ENCODE measurements at regions not wholly inside any gene's neighbourhood (a gene's known extent, or its start where the extent isn't known, plus 50 kb on each side); places are given as distances from the start of the nearest gene placed in this dataset.

DNA sequence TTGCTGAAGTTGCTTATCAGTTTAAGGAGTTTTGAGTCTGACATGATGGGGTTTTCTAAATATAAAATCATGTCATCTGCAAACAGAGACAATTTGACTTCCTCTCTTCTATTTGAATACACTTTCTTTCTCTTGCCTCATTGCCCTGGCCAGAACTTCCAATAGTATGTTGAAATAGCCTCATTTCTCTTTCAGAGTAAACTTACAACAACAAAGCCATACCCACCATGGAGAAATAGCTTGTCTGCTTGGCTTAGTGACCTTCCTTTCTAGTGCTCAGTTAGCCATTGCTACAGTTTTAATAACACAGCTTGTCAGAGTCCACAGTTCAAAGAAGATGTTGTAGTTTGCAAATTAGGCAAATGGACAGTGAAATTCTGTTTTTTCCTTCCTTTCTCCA lies 228.0 kb downstream of the ETAA1 start:
- H3K27me3 Mint-ChIP-seq (ENCODE audit: low read depth) = no peaks in the 10 kb centered on the region
- H3K9me3 Mint-ChIP-seq = peaks cover 3 to 6% of the 10 kb centered on the region in 2 donors
- DNase-seq (no peak), ATAC-seq (replicated peaks in 1 of 2) (no peak)
- no peak overlapping the region for H3K27ac Mint-ChIP-seq
- no peak overlapping the region for H3K4me3 Mint-ChIP-seq
- H3K4me1 Mint-ChIP-seq (ENCODE audit: low read depth) = no peaks in the 10 kb centered on the region
- no peaks in the 10 kb centered on the region for H3K36me3 Mint-ChIP-seq (ENCODE audit: insufficient read depth in 2 of 2)

DNA sequence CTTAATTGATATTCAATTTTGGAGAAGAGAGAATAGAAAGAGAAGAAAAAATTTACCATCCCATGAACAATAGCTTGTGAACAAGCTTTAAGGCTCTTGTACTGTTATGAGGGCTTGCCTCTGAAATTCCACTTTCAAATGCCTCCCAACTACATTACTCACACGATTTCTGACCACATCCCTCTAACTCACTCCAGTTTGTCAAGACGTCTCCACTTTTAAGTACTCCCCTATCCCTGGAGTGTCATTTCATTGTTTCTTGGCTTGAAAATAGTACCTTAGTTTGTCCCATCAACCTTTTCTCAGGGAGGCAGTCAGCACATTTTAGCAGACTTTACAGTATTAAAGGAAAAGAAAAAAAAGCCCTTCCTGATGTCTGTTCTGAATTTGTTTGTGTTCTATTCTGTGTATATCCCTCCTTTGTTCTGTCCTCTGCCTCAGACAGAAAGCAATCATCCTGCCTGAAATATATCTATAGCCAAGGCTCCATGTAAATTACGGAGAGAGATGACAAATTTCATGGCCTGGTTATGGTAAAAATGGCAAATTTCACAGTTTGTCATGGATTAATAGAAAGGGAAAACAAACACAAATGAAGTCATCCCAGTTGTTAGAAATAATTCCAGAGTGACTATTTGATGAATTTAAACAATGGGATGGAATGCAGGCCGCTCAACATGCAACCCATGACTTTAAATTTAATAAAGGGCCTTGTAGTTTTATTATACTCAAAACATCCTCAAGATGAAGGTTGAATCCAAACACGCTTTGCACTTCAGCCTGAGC lies 228.8 kb downstream of the ETAA1 start:
- DNase-seq (no peak), ATAC-seq (replicated peaks in 1 of 2) (no peak)
- Mint-ChIP-seq H3K27me3 (ENCODE audit: low read depth) (no peaks in the 10 kb centered on the region), H3K36me3 (ENCODE audit: insufficient read depth in 2 of 2) (no peaks in the 10 kb centered on the region), H3K4me3 (no peak overlapping the region), H3K27ac (no peak overlapping the region), H3K4me1 (ENCODE audit: low read depth) (no peaks in the 10 kb centered on the region), H3K9me3 (peaks cover 3 to 6% of the 10 kb centered on the region in 2 donors)

DNA sequence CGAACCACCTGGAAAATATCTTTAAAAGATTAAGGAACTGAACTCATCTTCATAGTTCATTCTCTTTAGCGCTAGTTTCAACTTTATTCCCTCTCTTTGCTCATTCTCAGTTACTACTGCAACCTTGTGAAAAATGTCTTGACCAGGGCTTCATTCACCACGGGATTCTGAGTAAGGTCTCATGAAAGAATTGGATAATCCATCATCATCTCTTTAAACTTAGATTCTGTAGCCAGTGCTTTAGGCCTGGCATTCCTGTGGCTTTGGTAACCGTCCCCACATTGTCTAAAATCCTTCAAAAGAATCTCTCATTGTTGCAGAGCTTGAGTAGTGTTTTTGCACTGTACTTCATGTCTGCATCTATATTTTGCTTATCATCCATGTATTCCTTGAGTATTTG lies 229.5 kb downstream of the ETAA1 start:
- Mint-ChIP-seq H3K9me3 (peaks cover 3 to 6% of the 10 kb centered on the region in 2 donors), H3K27me3 (ENCODE audit: low read depth) (no peaks in the 10 kb centered on the region), H3K4me1 (ENCODE audit: low read depth) (no peaks in the 10 kb centered on the region), H3K4me3 (no peak overlapping the region), H3K27ac (no peak overlapping the region), H3K36me3 (ENCODE audit: insufficient read depth in 2 of 2) (no peaks in the 10 kb centered on the region)
- DNase-seq = no peak
- no peak for ATAC-seq (replicated peaks in 1 of 2)

DNA sequence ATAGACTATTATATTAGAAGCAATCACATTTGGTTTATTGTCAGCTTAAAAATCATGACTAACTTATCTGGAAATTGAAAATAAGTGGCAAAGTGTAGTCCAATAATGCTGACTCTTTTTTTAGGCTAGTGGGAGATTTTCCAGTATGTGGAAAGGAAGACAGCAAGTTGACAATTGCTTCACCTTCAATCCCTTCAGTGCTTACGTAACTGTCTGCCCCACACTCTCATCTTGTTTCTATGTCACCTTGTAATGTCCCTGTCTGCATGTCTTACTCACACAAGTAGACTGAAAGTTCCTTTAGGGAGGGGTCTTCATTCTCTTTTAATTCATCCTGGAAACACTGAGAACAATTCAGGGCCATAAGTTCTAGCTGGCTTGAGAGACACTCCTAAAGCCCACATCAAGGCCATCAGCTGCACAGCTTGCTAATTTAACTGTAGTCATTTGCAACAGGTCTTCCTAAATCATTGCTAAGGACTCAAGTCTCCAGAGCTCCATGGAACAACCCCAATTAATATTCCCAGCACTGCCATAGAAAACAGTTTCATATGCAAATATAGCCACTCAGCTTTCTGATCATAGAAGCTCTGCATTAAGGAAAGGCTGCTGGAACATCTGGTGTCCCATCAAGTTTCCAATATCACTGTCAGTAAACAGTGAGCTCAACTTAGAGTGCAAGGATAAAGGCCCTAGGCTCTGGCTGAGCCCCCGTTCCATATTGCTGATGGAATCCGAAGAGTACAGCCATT lies 230.5 kb downstream of the ETAA1 start:
- Mint-ChIP-seq H3K9me3 (peaks cover 3 to 6% of the 10 kb centered on the region in 2 donors), H3K4me3 (no peak overlapping the region), H3K27ac (no peak overlapping the region), H3K36me3 (ENCODE audit: insufficient read depth in 2 of 2) (no peaks in the 10 kb centered on the region), H3K27me3 (ENCODE audit: low read depth) (no peaks in the 10 kb centered on the region), H3K4me1 (ENCODE audit: low read depth) (no peaks in the 10 kb centered on the region)
- DNase-seq (no peak), ATAC-seq (replicated peaks in 1 of 2) (no peak)

DNA sequence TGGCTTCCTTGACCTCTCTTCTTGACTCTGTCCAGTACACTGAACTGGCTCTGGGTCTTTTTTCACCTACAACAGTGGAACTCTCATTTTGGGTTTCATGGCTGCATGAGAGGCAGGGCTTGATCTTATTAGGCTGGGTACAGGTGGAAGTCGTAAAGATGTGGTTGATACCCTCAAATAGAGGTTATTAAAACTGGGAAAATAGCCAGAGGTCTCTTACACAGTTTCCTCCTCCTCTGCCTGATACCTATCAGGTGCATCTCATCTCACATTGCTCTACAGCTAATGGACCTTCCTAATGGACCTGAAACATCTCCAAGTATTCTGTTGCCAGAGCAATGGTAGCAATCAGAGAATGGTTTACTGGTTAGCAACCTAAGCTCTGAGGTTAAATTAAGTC lies 231.8 kb downstream of the ETAA1 start:
- no peak overlapping the region for H3K27ac Mint-ChIP-seq
- H3K4me3 Mint-ChIP-seq = no peak overlapping the region
- ATAC-seq (replicated peaks in 1 of 2) = no peak
- H3K9me3 Mint-ChIP-seq = peaks cover 1 to 5% of the 10 kb centered on the region in 2 donors
- H3K27me3 Mint-ChIP-seq (ENCODE audit: low read depth) = no peaks in the 10 kb centered on the region
- no peak for DNase-seq
- no peaks in the 10 kb centered on the region for H3K4me1 Mint-ChIP-seq (ENCODE audit: low read depth)
- no peaks in the 10 kb centered on the region for H3K36me3 Mint-ChIP-seq (ENCODE audit: insufficient read depth in 2 of 2)

DNA sequence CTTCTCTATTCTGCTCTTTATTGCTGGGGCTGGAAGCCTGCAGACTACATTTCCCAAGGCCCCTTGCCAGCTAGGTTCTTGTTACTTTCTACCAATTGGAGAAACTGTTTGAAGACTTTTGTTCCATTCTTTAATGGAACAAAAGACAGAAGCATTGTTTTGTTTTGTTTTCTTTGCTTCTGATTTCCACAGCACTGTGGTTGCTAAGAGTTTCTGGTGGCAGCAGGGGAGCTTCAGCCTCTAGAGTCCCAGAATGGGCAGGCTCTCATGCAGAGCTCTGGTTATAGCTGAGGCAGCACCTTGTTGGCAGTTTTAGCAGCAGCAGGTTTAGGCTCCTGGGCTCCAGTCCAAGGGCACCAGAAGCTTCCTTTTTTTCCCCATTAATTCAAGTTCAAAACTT lies 234.3 kb downstream of the ETAA1 start:
- H3K36me3 Mint-ChIP-seq (ENCODE audit: insufficient read depth in 2 of 2) = no peaks in the 10 kb centered on the region
- DNase-seq = no peak
- H3K4me1 Mint-ChIP-seq (ENCODE audit: low read depth) = no peaks in the 10 kb centered on the region
- H3K9me3 Mint-ChIP-seq = peaks cover 0 to 4% of the 10 kb centered on the region in 2 donors
- no peak overlapping the region for H3K4me3 Mint-ChIP-seq
- H3K27ac Mint-ChIP-seq = no peak overlapping the region
- no peaks in the 10 kb centered on the region for H3K27me3 Mint-ChIP-seq (ENCODE audit: low read depth)
- ATAC-seq (replicated peaks in 1 of 2) = no peak

DNA sequence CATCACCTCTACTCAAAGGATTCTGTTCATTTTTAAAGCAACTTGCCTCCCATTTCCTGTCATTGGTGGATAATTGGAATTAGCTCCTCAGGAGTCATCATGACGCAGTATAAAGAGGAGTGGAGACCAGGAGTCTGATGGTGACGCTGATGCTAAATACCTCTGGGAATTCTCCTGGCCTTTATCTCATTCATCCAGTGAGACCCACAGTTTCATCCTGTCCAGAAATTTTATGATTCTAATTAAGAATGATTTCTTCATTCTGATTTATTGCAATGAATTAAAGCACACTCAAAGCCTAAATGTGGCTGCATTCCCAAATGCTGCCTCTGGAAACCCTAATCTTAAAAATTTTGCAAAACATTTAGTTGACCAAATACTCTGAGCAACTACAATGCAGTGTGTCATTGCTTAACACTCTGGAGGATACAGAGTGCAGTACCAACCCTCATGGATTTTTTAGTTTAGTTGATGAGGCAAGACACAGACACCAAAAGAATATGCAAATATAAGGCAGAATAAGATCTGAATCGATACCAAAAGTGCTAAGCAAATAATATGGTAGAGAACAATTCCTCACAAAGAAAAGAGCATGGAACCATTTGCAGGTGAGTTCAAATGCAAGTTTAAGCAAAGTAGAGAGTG lies 236.2 kb downstream of the ETAA1 start:
- H3K4me3 Mint-ChIP-seq = no peak overlapping the region
- H3K9me3 Mint-ChIP-seq = peaks cover 0 to 4% of the 10 kb centered on the region in 2 donors
- no peak overlapping the region for H3K27ac Mint-ChIP-seq
- DNase-seq (no peak), ATAC-seq (replicated peaks in 1 of 2) (no peak)
- H3K4me1 Mint-ChIP-seq (ENCODE audit: low read depth) = no peaks in the 10 kb centered on the region
- no peaks in the 10 kb centered on the region for H3K36me3 Mint-ChIP-seq (ENCODE audit: insufficient read depth in 2 of 2)
- H3K27me3 Mint-ChIP-seq (ENCODE audit: low read depth) = no peaks in the 10 kb centered on the region

DNA sequence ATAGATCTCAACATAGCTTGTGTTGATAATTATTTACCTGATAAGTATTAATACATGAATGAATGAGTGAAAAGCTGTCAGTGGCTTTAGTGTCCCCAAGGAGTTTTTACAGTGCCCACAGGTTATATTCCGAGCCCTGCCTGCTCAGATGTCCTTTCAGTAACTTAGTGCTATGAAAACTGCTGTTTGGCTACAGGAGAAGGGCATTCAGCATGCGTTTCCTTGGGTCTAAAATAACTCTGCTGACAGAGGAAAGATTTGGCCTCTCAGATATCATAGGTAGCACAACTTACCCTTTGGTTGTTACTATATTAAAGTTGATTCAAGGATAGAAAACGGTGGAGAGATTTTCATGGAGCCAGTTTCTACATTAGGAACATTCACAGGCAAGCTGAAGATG lies 241.0 kb downstream of the ETAA1 start:
- no peaks in the 10 kb centered on the region for H3K36me3 Mint-ChIP-seq (ENCODE audit: insufficient read depth in 2 of 2)
- H3K4me3 Mint-ChIP-seq = no peak overlapping the region
- no peaks in the 10 kb centered on the region for H3K4me1 Mint-ChIP-seq (ENCODE audit: low read depth)
- no peak for ATAC-seq (replicated peaks in 1 of 2)
- DNase-seq = no peak
- H3K9me3 Mint-ChIP-seq = peaks cover 2 to 4% of the 10 kb centered on the region in 2 donors
- H3K27me3 Mint-ChIP-seq (ENCODE audit: low read depth) = no peaks in the 10 kb centered on the region
- no peak overlapping the region for H3K27ac Mint-ChIP-seq

DNA sequence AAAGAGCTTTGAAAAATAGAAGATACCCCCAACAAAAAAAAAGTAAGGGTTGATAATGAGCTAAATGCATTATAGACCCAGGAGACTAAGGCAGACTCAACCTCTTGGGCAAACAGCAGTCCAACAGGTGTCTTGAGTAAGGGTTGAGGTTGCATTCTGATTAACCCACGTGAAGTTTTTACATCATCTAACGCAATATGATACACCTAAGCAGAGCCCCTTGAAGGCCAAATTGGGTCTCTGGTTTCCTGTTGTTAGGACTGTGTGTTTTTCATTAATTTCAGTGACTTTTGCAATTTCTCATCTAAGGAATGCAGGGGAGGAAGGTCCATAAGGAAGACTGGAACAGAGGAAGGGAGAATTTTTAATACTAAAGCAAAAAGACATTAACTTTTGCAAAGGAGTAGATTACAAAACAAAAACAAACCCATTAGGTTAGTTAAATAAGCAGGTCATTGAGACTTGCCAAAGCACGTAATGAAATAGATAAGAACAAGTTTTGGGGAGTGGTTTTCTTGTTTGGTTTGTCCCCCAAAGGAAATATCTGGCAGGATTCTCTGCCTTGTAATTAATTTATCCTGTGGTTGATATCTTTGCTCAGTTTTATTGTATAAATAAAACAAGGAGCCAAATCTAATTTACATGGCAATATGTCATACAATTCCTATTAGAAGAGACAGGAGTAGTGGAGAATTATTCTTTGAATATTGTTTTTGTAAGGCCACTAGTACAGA lies 244.3 kb downstream of the ETAA1 start:
- Mint-ChIP-seq H3K27ac (no peak overlapping the region), H3K4me1 (ENCODE audit: low read depth) (no peaks in the 10 kb centered on the region), H3K27me3 (ENCODE audit: low read depth) (no peaks in the 10 kb centered on the region), H3K4me3 (no peak overlapping the region), H3K9me3 (peaks cover 0 to 4% of the 10 kb centered on the region in 2 donors), H3K36me3 (ENCODE audit: insufficient read depth in 2 of 2) (no peaks in the 10 kb centered on the region)
- ATAC-seq (replicated peaks in 1 of 2) = no peak
- DNase-seq = no peak

DNA sequence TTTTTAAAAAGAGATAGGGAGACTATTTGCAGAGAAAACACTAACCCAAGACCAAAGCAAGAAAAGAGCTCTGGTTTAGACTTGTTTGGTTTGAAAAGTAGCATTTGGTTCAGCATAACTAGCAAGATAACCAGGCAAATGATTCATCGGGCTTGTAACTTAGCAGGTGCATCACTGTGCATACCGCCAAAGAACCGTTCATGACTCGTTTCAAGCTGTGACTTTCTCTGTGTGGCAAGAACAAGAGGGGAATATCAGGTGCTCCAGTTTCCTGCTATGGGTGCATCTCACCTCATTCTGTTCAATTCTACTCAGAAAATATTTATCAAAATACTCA lies 244.9 kb downstream of the ETAA1 start:
- Mint-ChIP-seq H3K27ac (no peak overlapping the region), H3K4me3 (no peak overlapping the region), H3K4me1 (ENCODE audit: low read depth) (no peaks in the 10 kb centered on the region), H3K36me3 (ENCODE audit: insufficient read depth in 2 of 2) (no peaks in the 10 kb centered on the region), H3K9me3 (peaks cover 2 to 4% of the 10 kb centered on the region in 2 donors), H3K27me3 (ENCODE audit: low read depth) (no peaks in the 10 kb centered on the region)
- DNase-seq (no peak), ATAC-seq (replicated peaks in 1 of 2) (no peak)

DNA sequence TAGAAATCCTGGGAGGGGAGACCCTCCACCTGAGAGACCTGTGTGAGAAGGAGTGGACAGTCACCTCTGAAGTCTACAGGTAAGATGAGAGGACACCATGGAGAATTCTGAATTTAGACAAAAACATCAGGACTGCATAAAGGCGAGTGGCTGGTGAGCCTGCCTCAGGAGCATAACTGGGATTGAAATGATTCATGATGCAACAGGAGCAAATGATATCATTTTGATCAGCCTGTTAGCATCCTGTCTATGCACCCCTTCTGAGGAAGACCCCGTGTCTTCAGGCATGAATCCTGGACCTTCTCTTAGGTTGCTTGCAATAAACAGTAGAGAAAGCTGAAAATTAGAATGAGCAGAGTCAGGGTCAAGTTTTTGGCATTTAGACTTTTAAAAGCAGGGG lies 245.8 kb downstream of the ETAA1 start:
- no peak overlapping the region for H3K4me3 Mint-ChIP-seq
- no peaks in the 10 kb centered on the region for H3K4me1 Mint-ChIP-seq (ENCODE audit: low read depth)
- ATAC-seq (replicated peaks in 1 of 2) = no peak
- no peaks in the 10 kb centered on the region for H3K36me3 Mint-ChIP-seq (ENCODE audit: insufficient read depth in 2 of 2)
- H3K27me3 Mint-ChIP-seq (ENCODE audit: low read depth) = no peaks in the 10 kb centered on the region
- peaks cover 2 to 4% of the 10 kb centered on the region in 2 donors for H3K9me3 Mint-ChIP-seq
- DNase-seq = no peak
- no peak overlapping the region for H3K27ac Mint-ChIP-seq

DNA sequence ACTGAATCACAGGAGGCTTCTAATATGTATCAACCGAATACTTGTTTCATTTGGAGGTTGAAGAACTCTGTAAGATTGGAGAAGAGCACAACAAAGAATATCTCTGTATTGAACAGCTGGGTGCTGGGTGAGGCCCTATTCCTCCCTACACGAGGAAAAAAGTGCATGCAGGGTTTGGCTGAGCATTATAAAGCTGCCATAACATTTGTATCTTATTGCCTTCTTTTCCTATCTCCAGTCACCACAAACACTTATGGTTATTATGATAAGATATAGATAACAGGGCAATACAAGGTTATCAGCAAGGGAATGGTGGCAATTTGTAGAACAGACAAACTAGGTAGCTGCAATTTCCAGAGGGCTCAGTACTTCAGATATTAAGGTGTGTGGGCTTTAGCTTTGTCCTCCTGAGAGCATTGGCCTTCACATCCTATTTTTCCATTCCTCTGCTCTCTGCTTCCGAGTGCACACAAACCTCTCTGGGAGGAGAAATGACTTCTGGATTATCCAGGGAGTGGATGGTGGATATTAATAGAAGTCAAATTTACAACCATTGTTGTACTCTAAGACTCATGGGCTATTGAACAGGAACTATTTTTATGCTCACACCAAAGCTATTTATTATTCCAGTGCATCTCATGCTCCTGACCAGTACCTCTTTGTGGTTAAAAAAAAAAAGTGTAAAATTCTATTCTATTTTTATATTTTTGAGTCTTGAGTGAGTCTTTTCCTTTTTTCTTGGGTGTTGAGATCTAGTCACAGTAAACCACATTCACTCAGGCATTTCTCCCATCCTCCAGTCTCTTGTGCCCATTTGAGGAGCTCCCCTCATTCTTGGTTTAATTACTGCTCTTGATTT lies 248.4 kb downstream of the ETAA1 start:
- no peak for DNase-seq
- no peaks in the 10 kb centered on the region for H3K27me3 Mint-ChIP-seq (ENCODE audit: low read depth)
- no peaks in the 10 kb centered on the region for H3K4me1 Mint-ChIP-seq (ENCODE audit: low read depth)
- H3K4me3 Mint-ChIP-seq = no peak overlapping the region
- H3K27ac Mint-ChIP-seq = no peak overlapping the region
- ATAC-seq (replicated peaks in 1 of 2) = no peak
- H3K36me3 Mint-ChIP-seq (ENCODE audit: insufficient read depth in 2 of 2) = no peaks in the 10 kb centered on the region
- H3K9me3 Mint-ChIP-seq = peaks cover 0 to 2% of the 10 kb centered on the region in 2 donors

All from activated T-cell treated with anti-CD3 and anti-CD28 coated beads, Interleukin-2, amount 50 U/mL, for 72 hours (primary cell).